ENCODE measurements at regions not wholly inside any gene's neighbourhood (a gene's known extent, or its start where the extent isn't known, plus 50 kb on each side); places are given as distances from the start of the nearest gene placed in this dataset.

DNA sequence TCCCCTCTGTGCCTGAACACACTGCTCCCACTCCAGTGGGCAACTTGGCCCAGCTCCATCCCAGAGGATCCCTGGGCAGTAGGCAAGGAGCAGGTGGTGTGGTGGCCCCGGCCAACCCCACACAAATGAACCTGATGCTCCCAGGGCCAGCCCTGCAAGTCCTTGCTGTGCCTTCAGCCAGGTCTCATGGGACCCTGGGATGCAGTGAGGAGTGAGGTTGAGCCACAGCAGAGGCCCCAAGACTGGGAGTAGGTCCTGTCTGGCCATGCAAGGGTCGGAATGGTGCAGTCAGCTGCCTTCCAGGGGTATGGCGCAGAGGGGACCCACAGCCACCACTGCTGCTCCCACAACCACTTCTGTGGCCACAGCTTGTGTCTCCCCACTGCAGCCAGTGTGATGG, 234.5 kb upstream of the DKK2 start:
- H3K4me1 ChIP-seq (ENCODE audit: control insufficient read depth, insufficient read depth, low read length): no peaks in the 10 kb centered on the region
- H3K27me3 ChIP-seq (ENCODE audit: control insufficient read depth, insufficient read depth, low read length): no peaks in the 10 kb centered on the region
- DNase-seq (ENCODE audit: low read depth in 4 of 6, low spot score in 6 of 6): no peak
- 89% methylated on average over 2 of the region's 3 CpGs for WGBS (ENCODE audit: insufficient coverage)
- no peak overlapping the region for H3K4me3 ChIP-seq (ENCODE audit: low read depth, low read length)
- H3K9me3 ChIP-seq (ENCODE audit: control insufficient read depth, insufficient read depth, low read length): no peaks in the 10 kb centered on the region
- no peak overlapping the region for H3K27ac ChIP-seq (ENCODE audit: low read depth, low read length)
- H3K36me3 ChIP-seq (ENCODE audit: control insufficient read depth, insufficient read depth, low read length): no peaks in the 10 kb centered on the region

DNA sequence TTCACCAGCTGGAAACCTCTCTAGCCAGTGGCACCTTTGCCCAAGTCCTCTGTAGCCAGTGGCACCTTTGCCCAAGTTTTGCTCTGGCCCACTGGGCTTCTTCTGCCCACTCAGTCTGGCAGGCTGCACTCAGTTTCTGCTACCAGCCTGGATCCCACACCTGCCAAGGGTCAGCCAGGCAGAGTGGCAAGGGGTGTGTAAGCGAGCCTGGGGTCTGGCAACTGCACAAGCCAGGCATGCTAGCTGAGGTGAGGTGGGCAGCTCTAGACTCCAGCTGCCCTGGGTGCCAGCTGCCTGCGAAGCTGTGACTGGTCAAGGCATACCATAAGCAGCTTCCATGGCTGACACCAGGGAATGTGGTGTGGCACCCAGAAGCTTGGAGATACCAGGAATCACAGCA, 233.1 kb upstream of the DKK2 start:
- Histone ChIP-seq H3K9me3 (ENCODE audit: control insufficient read depth, insufficient read depth, low read length) (no peaks in the 10 kb centered on the region), H3K27me3 (ENCODE audit: control insufficient read depth, insufficient read depth, low read length) (no peaks in the 10 kb centered on the region)

DNA sequence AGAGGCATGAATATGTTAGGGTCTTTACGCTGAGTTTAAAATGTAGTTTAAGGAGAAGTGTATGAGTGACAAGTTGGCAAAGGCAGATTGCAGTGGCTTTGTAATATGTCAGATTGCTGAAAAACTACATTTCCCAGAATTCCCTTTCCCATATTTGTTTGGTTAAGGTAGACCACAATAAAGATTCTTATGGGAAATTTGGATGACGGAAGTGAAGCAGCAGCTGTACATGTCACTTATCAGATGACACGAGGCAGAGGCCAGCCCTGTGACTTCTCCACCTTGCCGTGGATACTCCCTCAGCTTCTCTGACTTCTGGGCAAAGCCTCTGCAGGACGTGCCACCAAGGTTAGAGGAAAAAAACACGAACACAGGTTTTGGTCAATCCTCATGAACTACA, 229.7 kb upstream of the DKK2 start:
- Histone ChIP-seq H3K27ac (ENCODE audit: low read depth, low read length) (no peak overlapping the region), H3K36me3 (ENCODE audit: control insufficient read depth, insufficient read depth, low read length) (no peaks in the 10 kb centered on the region), H3K4me1 (ENCODE audit: control insufficient read depth, insufficient read depth, low read length) (no peaks in the 10 kb centered on the region), H3K27me3 (ENCODE audit: control insufficient read depth, insufficient read depth, low read length) (no peaks in the 10 kb centered on the region), H3K4me3 (ENCODE audit: low read depth, low read length) (no peak overlapping the region), H3K9me3 (ENCODE audit: control insufficient read depth, insufficient read depth, low read length) (no peaks in the 10 kb centered on the region)
- DNase-seq (ENCODE audit: low read depth in 4 of 6, low spot score in 6 of 6): no peak
- 90% methylated on average over 5 of the region's 6 CpGs for WGBS (ENCODE audit: insufficient coverage)

More for the DNA sequence above, 233.1 kb upstream of the DKK2 start:
- no peak for DNase-seq (ENCODE audit: low read depth in 4 of 6, low spot score in 6 of 6)
- H3K27ac ChIP-seq (ENCODE audit: low read depth, low read length): no peak overlapping the region
- no peaks in the 10 kb centered on the region for H3K4me1 ChIP-seq (ENCODE audit: control insufficient read depth, insufficient read depth, low read length)
- no peak overlapping the region for H3K4me3 ChIP-seq (ENCODE audit: low read depth, low read length)
- WGBS (ENCODE audit: insufficient coverage): 95% methylated on average over 2 of the region's 2 CpGs
- H3K36me3 ChIP-seq (ENCODE audit: control insufficient read depth, insufficient read depth, low read length): no peaks in the 10 kb centered on the region

DNA sequence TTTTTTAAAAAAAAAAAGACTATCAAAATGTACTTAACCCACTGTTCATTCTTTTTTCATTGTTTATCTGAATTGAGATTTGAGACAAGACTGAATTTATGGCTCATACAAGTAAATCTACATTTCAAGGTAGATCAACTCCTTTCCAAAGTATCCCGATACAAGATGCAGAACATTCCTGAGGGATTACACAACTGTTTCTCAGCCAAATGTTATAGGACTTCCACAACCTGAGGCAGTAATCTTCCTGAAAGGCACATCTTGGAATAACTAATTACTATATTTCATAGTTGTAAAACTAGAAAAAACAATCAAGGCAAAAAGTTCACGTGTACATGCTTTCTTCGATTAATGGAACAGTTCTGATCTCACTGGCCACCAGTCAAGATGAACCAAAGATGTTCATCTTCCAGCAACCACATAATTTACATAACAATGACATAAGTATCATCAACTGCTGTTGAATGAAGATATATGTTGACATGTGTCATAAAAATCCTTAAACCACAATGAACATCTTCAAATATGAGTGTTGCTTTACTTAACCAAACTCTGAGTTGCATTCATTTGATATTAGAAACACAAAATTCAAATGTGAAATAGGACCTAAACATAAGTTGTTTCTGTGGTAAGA, 225.2 kb upstream of the DKK2 start:
- Histone ChIP-seq H3K27ac (ENCODE audit: low read depth, low read length) (no peak overlapping the region), H3K4me1 (ENCODE audit: control insufficient read depth, insufficient read depth, low read length) (no peaks in the 10 kb centered on the region), H3K4me3 (ENCODE audit: low read depth, low read length) (no peak overlapping the region), H3K9me3 (ENCODE audit: control insufficient read depth, insufficient read depth, low read length) (no peaks in the 10 kb centered on the region), H3K27me3 (ENCODE audit: control insufficient read depth, insufficient read depth, low read length) (no peaks in the 10 kb centered on the region), H3K36me3 (ENCODE audit: control insufficient read depth, insufficient read depth, low read length) (no peaks in the 10 kb centered on the region)
- WGBS (ENCODE audit: insufficient coverage): no CpG with 5 or more reads among the region's 3 CpGs
- DNase-seq (ENCODE audit: low read depth in 4 of 6, low spot score in 6 of 6): no peak

DNA sequence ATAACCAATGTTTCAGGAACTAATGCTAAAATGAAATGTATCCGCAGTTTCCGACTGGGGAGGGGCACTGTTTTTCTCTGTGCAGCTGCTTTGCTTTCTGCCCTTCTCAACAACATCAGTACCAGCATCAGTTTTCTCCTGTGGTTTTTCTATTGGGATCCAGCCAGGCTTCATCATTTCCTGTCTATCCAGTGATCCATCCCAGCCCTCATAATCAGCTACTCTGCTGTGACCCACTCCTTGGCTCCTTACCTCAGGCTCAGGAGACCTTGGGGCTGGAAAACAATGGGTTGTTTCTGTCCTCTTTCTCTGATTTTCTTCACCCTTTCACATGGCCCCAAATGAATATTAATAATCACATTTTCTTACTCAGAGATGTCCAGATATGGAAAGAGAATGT, 222.2 kb upstream of the DKK2 start:
- no peaks in the 10 kb centered on the region for H3K27me3 ChIP-seq (ENCODE audit: control insufficient read depth, insufficient read depth, low read length)
- H3K27ac ChIP-seq (ENCODE audit: low read depth, low read length): no peak overlapping the region
- WGBS (ENCODE audit: insufficient coverage): 94% methylated on average over 2 of the region's 2 CpGs
- H3K4me1 ChIP-seq (ENCODE audit: control insufficient read depth, insufficient read depth, low read length): no peaks in the 10 kb centered on the region
- no peaks in the 10 kb centered on the region for H3K9me3 ChIP-seq (ENCODE audit: control insufficient read depth, insufficient read depth, low read length)
- H3K36me3 ChIP-seq (ENCODE audit: control insufficient read depth, insufficient read depth, low read length): no peaks in the 10 kb centered on the region
- no peak for DNase-seq (ENCODE audit: low read depth in 4 of 6, low spot score in 6 of 6)
- H3K4me3 ChIP-seq (ENCODE audit: low read depth, low read length): no peak overlapping the region

DNA sequence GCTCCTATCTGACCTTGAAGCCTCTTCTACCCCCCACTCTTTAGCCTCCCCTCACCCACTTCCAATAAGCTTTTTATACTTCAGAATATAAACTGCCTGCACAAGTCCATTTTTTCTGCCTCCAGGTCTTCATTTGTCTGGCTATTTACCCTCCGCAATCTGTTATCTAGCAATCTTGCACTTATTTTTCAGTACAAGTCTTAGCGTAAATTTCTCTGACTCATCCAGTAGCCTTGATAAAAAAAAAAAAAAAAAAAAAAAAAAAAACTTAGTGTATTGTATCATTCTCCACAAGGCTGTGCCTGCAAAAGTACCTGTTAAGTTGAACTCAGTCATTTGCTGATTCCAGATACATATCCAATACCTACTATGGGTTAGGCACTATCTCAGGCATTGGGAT, 219.5 kb upstream of the DKK2 start:
- no peak overlapping the region for H3K27ac ChIP-seq (ENCODE audit: low read depth, low read length)
- no peaks in the 10 kb centered on the region for H3K9me3 ChIP-seq (ENCODE audit: control insufficient read depth, insufficient read depth, low read length)
- no peak for DNase-seq (ENCODE audit: low read depth in 4 of 6, low spot score in 6 of 6)
- no peaks in the 10 kb centered on the region for H3K4me1 ChIP-seq (ENCODE audit: control insufficient read depth, insufficient read depth, low read length)
- H3K4me3 ChIP-seq (ENCODE audit: low read depth, low read length): no peak overlapping the region
- H3K36me3 ChIP-seq (ENCODE audit: control insufficient read depth, insufficient read depth, low read length): no peaks in the 10 kb centered on the region
- 86% methylated on average over 1 of the region's 2 CpGs for WGBS (ENCODE audit: insufficient coverage)
- no peaks in the 10 kb centered on the region for H3K27me3 ChIP-seq (ENCODE audit: control insufficient read depth, insufficient read depth, low read length)

DNA sequence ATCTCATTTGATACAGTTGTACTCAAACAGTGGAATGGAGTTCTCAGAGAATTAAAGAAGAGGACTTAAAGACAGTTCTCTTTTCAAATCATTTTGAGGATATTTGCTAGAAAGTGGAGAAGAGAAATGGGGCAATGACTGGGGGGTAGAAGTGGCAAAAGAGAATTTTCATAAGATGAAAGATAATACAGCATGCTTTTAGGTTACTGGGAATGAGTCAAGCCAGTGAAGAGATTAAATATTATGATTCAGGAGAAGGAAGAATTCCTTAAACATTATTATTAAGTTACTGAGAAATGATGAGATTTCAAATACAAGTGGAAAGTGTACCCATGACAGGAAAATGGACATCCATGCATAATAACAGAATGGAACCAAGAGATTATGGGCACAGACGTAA, 219.0 kb upstream of the DKK2 start:
- no peak overlapping the region for H3K27ac ChIP-seq (ENCODE audit: low read depth, low read length)
- no peaks in the 10 kb centered on the region for H3K9me3 ChIP-seq (ENCODE audit: control insufficient read depth, insufficient read depth, low read length)
- WGBS (ENCODE audit: insufficient coverage): no CpG with 5 or more reads among the region's 1 CpG
- H3K36me3 ChIP-seq (ENCODE audit: control insufficient read depth, insufficient read depth, low read length): no peaks in the 10 kb centered on the region
- no peaks in the 10 kb centered on the region for H3K27me3 ChIP-seq (ENCODE audit: control insufficient read depth, insufficient read depth, low read length)
- DNase-seq (ENCODE audit: low read depth in 4 of 6, low spot score in 6 of 6): no peak
- no peak overlapping the region for H3K4me3 ChIP-seq (ENCODE audit: low read depth, low read length)
- H3K4me1 ChIP-seq (ENCODE audit: control insufficient read depth, insufficient read depth, low read length): no peaks in the 10 kb centered on the region

DNA sequence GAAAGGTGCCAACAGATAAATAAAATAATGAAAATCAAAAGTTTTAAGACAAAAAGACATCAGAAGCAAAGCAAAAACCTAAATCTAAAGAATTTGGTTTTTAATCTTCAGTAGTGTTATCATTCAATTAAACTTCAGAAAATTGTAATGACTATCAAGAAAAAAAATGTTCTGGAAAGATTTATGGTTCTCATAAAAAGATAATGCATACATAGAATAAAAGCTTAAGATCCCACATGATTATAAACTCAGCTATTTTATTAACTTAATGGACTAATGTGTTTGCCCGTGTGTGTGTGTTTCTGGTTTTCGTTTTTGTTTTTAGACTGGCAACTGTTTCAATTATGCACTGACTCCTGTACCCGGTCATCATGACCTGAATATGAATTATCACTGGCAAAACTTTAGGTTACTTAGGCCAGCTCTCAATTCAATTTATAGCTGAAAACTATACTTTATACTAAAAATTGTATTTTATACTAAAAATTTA, 217.5 kb upstream of the DKK2 start:
- Histone ChIP-seq H3K4me1 (ENCODE audit: control insufficient read depth, insufficient read depth, low read length) (no peaks in the 10 kb centered on the region), H3K4me3 (ENCODE audit: low read depth, low read length) (no peak overlapping the region), H3K9me3 (ENCODE audit: control insufficient read depth, insufficient read depth, low read length) (no peaks in the 10 kb centered on the region), H3K36me3 (ENCODE audit: control insufficient read depth, insufficient read depth, low read length) (no peaks in the 10 kb centered on the region), H3K27me3 (ENCODE audit: control insufficient read depth, insufficient read depth, low read length) (no peaks in the 10 kb centered on the region), H3K27ac (ENCODE audit: low read depth, low read length) (no peak overlapping the region)
- WGBS (ENCODE audit: insufficient coverage): 100% methylated on average over 1 of the region's 3 CpGs
- DNase-seq (ENCODE audit: low read depth in 4 of 6, low spot score in 6 of 6): no peak

DNA sequence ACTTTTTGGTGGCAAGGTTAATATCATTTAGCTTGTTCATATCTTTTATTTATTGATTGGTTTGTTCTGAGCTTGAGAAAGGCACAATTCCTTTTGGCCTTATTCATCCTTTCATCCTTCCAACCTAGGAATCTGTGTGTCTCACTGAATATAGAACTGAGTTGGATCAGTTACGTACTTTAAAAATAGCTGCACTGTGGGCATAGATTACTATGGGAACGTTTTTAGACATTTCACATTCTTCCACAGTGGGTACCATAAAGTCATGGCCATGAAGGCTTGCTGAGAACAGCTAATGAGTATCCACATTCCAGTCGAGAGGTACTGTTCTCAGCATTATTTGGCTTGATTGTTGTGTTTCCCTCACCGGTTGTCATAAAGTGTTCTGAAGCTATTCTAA, 217.0 kb upstream of the DKK2 start:
- no CpG with 5 or more reads among the region's 4 CpGs for WGBS (ENCODE audit: insufficient coverage)
- Histone ChIP-seq H3K9me3 (ENCODE audit: control insufficient read depth, insufficient read depth, low read length) (no peaks in the 10 kb centered on the region), H3K36me3 (ENCODE audit: control insufficient read depth, insufficient read depth, low read length) (no peaks in the 10 kb centered on the region), H3K27me3 (ENCODE audit: control insufficient read depth, insufficient read depth, low read length) (no peaks in the 10 kb centered on the region), H3K27ac (ENCODE audit: low read depth, low read length) (no peak overlapping the region), H3K4me3 (ENCODE audit: low read depth, low read length) (no peak overlapping the region), H3K4me1 (ENCODE audit: control insufficient read depth, insufficient read depth, low read length) (no peaks in the 10 kb centered on the region)
- no peak for DNase-seq (ENCODE audit: low read depth in 4 of 6, low spot score in 6 of 6)

DNA sequence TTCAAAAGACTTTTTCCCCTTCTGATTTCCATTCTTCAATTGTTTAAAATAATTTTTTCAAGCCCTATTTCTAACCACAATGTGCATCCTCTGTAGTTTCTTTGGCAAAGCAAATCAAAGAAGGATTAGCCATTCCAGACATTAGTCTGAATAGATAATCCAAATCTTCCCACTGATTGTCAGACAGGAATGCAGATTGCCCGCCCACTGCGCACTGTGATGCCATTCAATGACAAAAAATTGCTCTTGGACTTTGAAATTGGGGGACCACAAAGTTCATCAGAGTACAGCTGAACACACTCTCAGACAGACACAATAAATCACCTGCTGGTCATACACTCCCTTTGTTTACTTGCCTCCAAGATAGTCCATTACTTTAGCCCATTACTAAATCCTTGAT, 216.5 kb upstream of the DKK2 start:
- no peak for DNase-seq (ENCODE audit: low read depth in 4 of 6, low spot score in 6 of 6)

More for the DNA sequence above, 216.5 kb upstream of the DKK2 start:
- Histone ChIP-seq H3K9me3 (ENCODE audit: control insufficient read depth, insufficient read depth, low read length) (no peaks in the 10 kb centered on the region), H3K4me1 (ENCODE audit: control insufficient read depth, insufficient read depth, low read length) (no peaks in the 10 kb centered on the region), H3K4me3 (ENCODE audit: low read depth, low read length) (no peak overlapping the region), H3K27ac (ENCODE audit: low read depth, low read length) (no peak overlapping the region), H3K27me3 (ENCODE audit: control insufficient read depth, insufficient read depth, low read length) (no peaks in the 10 kb centered on the region), H3K36me3 (ENCODE audit: control insufficient read depth, insufficient read depth, low read length) (no peaks in the 10 kb centered on the region)
- 83% methylated on average over 2 of the region's 2 CpGs for WGBS (ENCODE audit: insufficient coverage)

Measured in spinal cord (tissue), 9 donors.